ENCODE measurements at regions not wholly inside any gene's neighbourhood (a gene's known extent, or its start where the extent isn't known, plus 50 kb on each side); places are given as distances from the start of the nearest gene placed in this dataset.

- TF ChIP-seq REST (IDR thresholded peaks at IDR 0.05; ENCODE audit: unreplicated experiment) (no peak), STAT1 (IDR thresholded peaks at IDR 0.05; ENCODE audit: unreplicated experiment) (no peak), ZNF114 (CRISPR knock-in tag; IDR thresholded peaks at IDR 0.05) (no peak), CTCF (conservative IDR thresholded peaks at IDR 0.05; ENCODE audit: low read depth in 2 of 2) (no peak), EZH2 (IDR thresholded peaks at IDR 0.05; ENCODE audit: low read depth, unreplicated experiment) (no peak), ETS1 (IDR thresholded peaks at IDR 0.05) (no peak), EZH2phosphoT487 (IDR thresholded peaks at IDR 0.05; ENCODE audit: unreplicated experiment) (no peak)
Observed at GRCh38 chr1:170321113-170321512, 175.4 kb downstream of the NTMT2 start (continued).

GRCh38 chr1:170326186-170326585 lies 180.4 kb downstream of the NTMT2 start:
- H3K4me1 Mint-ChIP-seq = no peaks in the 10 kb centered on the region
- H3K27me3 Mint-ChIP-seq (ENCODE audit: insufficient read depth, low read depth, poor library complexity) = no peaks in the 10 kb centered on the region
- peaks cover 3% of the 10 kb centered on the region; the same call in 2 of the 3 replicates for H3K9me3 Mint-ChIP-seq
- no peak overlapping the region for H3K27ac ChIP-seq (ENCODE audit: low read depth)
- no peaks in the 10 kb centered on the region for H3K36me3 ChIP-seq (ENCODE audit: insufficient read depth)
- DNase-seq (ENCODE audit: low spot score) (no peak), ATAC-seq (no peak)
- H3K27ac Mint-ChIP-seq = no peak overlapping the region
- H3K4me2 ChIP-seq = no peak overlapping the region
- H3K36me3 Mint-ChIP-seq (ENCODE audit: low read depth) = no peaks in the 10 kb centered on the region
- H3K79me2 ChIP-seq (replicated peaks; ENCODE audit: insufficient read depth) = no peaks in the 10 kb centered on the region
- H3F3A ChIP-seq (replicated peaks; ENCODE audit: low read depth) = no peaks in the 10 kb centered on the region
- no peaks in the 10 kb centered on the region for H4K20me1 ChIP-seq (replicated peaks; ENCODE audit: insufficient read depth)
- peaks cover 3% of the 10 kb centered on the region; the same call in 1 of the 2 replicates for H3K9me2 ChIP-seq (ENCODE audit: insufficient read depth)
- no peaks in the 10 kb centered on the region for H3K27me3 ChIP-seq (ENCODE audit: insufficient read depth)
- H2AFZ ChIP-seq = no peak overlapping the region
- H3K4me1 ChIP-seq (ENCODE audit: insufficient read depth) = no peaks in the 10 kb centered on the region
- no peak overlapping the region for H3K4me3 ChIP-seq
- no peak overlapping the region for H3K4me3 Mint-ChIP-seq
- TF ChIP-seq EZH2 (IDR thresholded peaks at IDR 0.05; ENCODE audit: low read depth, unreplicated experiment) = no peak
- no peak for TF ChIP-seq EZH2phosphoT487 (IDR thresholded peaks at IDR 0.05; ENCODE audit: unreplicated experiment)
- no peak for TF ChIP-seq ZNF331 (CRISPR knock-in tag; IDR thresholded peaks at IDR 0.05; ENCODE audit: low read depth)
- no peak for TF ChIP-seq CREB1 (CRISPR knock-in tag; IDR thresholded peaks at IDR 0.05; ENCODE audit: low read depth)
- no peak for TF ChIP-seq CTCF (conservative IDR thresholded peaks at IDR 0.05; ENCODE audit: low read depth in 2 of 2)
- TF ChIP-seq JUNB (IDR thresholded peaks at IDR 0.05; ENCODE audit: unreplicated experiment) = no peak
- no peak for TF ChIP-seq ZNF114 (CRISPR knock-in tag; IDR thresholded peaks at IDR 0.05)
- TF ChIP-seq POLR2AphosphoS5 (IDR thresholded peaks at IDR 0.05; ENCODE audit: low read depth) = no peak
- no peak for TF ChIP-seq STAT1 (IDR thresholded peaks at IDR 0.05; ENCODE audit: unreplicated experiment)
- TF ChIP-seq ETS1 (IDR thresholded peaks at IDR 0.05) = no peak
- TF ChIP-seq NANOG (IDR thresholded peaks at IDR 0.05; ENCODE audit: borderline replicate concordance) = no peak
